ENCODE measurements at regions not wholly inside any gene's neighbourhood (a gene's known extent, or its start where the extent isn't known, plus 50 kb on each side); places are given as distances from the start of the nearest gene placed in this dataset.

DNA sequence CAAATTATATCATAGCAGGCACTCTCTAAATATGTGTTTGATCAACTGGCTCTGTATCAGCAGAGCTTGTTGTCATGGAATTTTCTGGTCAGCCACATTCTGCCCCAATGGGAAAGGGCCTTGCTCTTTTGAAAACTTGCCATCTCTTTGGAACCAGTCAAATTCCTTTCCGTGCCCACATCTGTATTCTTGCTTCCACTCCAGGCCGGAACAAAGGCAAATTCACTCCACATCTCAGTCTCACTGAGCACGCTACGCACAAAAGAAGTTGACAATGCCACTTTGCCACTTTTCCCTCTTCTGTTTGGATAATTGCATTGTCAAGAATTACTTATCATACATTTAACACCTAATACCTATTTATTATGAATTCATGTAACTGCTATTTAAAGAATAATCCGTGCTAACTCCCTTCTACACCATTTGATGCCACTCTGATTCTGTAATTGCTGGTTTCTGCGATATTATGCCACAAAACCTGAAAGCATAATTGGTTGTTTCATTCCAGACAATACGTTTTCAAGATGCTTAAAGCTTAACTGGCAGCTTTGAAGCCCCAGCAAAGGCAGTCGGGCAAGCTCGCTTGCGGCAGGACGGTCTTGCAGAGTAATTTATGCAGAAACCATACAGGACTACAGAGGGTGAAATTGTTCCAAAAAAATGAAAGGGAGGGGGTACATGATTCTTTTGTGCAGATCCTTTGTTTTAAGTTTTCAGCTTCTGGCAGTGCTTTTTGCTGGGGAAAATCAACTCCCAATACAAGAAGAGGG, 277.7 kb downstream of the MSX2 start:
- TF ChIP-seq, protein P1, sequence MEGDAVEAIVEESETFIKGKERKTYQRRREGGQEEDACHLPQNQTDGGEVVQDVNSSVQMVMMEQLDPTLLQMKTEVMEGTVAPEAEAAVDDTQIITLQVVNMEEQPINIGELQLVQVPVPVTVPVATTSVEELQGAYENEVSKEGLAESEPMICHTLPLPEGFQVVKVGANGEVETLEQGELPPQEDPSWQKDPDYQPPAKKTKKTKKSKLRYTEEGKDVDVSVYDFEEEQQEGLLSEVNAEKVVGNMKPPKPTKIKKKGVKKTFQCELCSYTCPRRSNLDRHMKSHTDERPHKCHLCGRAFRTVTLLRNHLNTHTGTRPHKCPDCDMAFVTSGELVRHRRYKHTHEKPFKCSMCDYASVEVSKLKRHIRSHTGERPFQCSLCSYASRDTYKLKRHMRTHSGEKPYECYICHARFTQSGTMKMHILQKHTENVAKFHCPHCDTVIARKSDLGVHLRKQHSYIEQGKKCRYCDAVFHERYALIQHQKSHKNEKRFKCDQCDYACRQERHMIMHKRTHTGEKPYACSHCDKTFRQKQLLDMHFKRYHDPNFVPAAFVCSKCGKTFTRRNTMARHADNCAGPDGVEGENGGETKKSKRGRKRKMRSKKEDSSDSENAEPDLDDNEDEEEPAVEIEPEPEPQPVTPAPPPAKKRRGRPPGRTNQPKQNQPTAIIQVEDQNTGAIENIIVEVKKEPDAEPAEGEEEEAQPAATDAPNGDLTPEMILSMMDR (conservative IDR thresholded peaks at IDR 0.05; ENCODE audit: low read depth, low read length): no peak
- no peak overlapping the region for H3K4me3 ChIP-seq (ENCODE audit: low read length)
- DNase-seq (ENCODE audit: low read depth): no peak

DNA sequence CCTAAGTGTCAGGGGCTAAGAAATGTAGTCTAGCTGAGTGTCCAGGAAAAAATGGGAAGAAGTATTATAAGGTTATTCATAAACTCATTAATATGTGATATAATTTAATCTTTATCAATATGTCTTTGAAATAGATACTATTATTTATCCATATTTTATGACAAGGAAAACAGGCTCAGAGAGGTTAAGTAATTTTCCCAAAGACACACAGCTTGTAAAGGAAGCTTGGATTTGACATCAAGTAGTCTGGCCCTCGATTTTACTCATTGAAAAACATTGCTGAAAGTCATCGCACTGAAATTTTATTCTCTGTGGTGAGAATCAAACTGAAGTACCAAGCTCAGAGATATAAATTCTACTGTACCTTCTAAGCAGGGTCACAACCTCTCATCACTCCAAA, 276.9 kb downstream of the MSX2 start:
- TF ChIP-seq, protein P1 (conservative IDR thresholded peaks at IDR 0.05; ENCODE audit: low read depth, low read length): no peak
- H3K4me3 ChIP-seq (ENCODE audit: low read length): no peak overlapping the region
- DNase-seq (ENCODE audit: low read depth): no peak

DNA sequence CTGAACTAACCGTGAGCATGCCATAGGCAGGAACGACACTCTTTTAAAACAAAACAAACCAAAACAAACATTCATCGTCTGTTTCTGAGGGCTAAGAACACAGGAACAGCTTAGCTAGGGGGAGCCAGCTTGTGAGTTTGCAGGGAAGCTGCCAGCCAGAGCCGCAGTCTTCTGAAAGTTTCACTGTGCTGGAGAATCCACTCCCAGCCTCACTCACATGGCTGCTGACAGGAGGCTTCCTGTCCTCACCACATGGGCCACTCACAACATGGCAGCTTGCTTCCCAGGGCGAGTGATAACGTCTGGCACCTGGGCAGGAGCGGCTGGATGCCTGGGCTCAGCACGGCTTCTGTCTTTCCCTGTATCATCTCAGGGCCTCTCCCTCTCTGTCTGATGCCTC, 275.2 kb downstream of the MSX2 start:
- H3K4me3 ChIP-seq (ENCODE audit: low read length): no peak overlapping the region
- TF ChIP-seq, protein P1 (conservative IDR thresholded peaks at IDR 0.05; ENCODE audit: low read depth, low read length): no peak
- no peak for DNase-seq (ENCODE audit: low read depth)

DNA sequence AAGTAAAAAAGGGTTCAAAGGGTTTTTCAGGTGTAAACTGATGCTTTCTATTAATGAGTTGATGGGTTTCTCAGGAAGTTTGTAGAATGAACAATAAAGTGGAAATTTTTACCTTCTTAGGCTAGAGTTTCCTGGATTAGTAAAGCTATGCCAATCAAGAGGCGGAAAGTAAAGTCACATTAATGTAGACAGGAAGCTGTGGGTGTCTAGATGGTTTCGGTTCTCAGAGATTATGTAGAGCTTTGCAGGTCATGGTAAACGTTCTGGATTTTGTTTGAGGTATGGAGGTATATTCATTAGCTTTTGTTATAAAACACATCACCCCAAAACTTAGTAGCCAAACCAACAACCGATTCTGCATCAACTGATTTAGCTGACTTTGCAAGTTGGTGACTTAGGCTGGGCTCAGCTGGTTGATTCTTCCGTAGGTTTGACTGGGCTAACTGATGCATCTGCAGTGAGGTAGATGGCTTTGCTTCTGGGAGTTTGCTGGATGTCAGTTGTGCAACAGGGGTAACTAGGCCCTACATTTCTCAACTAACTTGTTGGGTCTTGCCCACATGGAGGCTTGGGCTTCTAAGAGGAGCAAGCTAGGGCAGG, 273.8 kb downstream of the MSX2 start:
- no peak for DNase-seq (ENCODE audit: low read depth)
- no peak overlapping the region for H3K4me3 ChIP-seq (ENCODE audit: low read length)
- TF ChIP-seq, protein P1 (conservative IDR thresholded peaks at IDR 0.05; ENCODE audit: low read depth, low read length): no peak

DNA sequence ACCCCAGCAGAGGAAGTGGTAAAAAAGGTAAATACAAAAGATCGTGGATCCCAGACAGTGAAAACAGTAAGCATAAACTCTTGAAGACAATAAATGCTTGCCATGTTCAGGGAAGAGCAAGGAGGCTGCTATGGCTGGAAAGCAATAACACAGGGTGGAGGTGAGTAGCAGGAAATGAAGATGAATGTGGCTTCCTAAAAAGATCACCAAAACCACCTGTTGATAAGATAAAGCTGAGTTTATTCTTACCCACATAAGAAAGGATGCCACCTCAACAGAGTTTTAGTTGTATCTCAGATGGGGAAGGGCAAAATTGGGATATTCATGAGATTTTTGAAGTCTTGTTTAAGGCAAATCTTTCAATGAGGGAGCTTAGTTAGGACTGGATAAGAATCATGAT, 273.3 kb downstream of the MSX2 start:
- H3K4me3 ChIP-seq (ENCODE audit: low read length): no peak overlapping the region
- DNase-seq (ENCODE audit: low read depth): no peak
- TF ChIP-seq, protein P1 (conservative IDR thresholded peaks at IDR 0.05; ENCODE audit: low read depth, low read length): no peak

DNA sequence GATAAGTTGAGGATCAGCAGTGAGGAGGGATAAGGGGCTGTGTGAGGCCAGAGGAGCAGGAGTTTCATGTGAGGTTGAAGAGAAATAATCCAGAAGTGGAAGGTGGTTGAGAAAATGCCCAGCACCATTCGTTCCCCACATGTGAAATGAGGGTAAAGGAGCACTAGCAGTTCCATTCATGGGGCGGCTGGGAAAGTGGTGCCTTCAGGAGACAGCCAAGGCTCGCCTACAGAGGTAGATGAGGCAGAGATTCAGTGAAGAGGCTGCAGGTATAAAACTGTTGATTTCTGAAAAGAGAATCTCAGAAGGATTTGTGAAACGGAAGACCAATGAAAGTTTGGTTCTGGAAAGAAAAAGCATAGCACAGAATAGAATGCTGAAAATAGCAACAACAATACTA, 272.6 kb downstream of the MSX2 start:
- DNase-seq (ENCODE audit: low read depth): no peak
- TF ChIP-seq, protein P1 (conservative IDR thresholded peaks at IDR 0.05; ENCODE audit: low read depth, low read length): no peak
- no peak overlapping the region for H3K4me3 ChIP-seq (ENCODE audit: low read length)

DNA sequence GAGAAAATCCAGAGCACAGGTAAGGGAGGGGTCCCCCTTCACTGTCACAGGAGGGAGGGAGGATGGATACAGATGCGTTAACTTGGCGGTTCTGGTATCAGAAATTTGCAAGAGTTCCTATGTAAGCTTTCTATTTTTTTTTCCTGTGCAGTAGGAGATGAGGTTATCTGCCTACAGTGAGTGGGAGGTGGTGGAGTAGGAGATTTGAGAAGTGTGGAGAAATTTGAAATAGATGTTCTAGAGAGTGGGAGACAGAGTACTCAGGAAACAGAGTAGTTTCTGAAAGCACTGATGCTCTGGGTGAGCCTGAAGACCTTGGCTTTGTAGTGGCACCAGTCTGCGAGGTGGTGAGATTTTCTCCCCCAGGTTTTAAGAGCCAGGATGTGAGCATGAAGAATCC, 271.4 kb downstream of the MSX2 start:
- DNase-seq (ENCODE audit: low read depth): no peak
- no peak overlapping the region for H3K4me3 ChIP-seq (ENCODE audit: low read length)
- TF ChIP-seq, protein P1 (conservative IDR thresholded peaks at IDR 0.05; ENCODE audit: low read depth, low read length): no peak
